SK-N-MC (cell line): ENCODE measurements at regions not wholly inside any gene's neighbourhood (a gene's known extent, or its start where the extent isn't known, plus 50 kb on each side); places are given as distances from the start of the nearest gene placed in this dataset.

Source experiments
- EZH2 ChIP-seq: fragments of 200-600 bp; sonication (generic); IDR thresholded peaks from one replicate; pipeline ENCODE4 v1.6.1; 2017; ENCODE audit warnings: antibody characterized with exemption
- FOXP2 ChIP-seq: optimal IDR thresholded peaks from 2 replicates; pipeline ENCODE3; 2011; ENCODE audit warnings: mild to moderate bottlenecking, moderate library complexity; ENCODE audit not compliant: insufficient read depth; ENCODE audit errors: extremely low read length, control extremely low read depth
- POLR2AphosphoS5 ChIP-seq: IDR thresholded peaks from 2 replicates; pipeline ENCODE4 v1.6.1; 2012; ENCODE audit warnings: mild to moderate bottlenecking, low read depth, low read length, borderline replicate concordance

DNA sequence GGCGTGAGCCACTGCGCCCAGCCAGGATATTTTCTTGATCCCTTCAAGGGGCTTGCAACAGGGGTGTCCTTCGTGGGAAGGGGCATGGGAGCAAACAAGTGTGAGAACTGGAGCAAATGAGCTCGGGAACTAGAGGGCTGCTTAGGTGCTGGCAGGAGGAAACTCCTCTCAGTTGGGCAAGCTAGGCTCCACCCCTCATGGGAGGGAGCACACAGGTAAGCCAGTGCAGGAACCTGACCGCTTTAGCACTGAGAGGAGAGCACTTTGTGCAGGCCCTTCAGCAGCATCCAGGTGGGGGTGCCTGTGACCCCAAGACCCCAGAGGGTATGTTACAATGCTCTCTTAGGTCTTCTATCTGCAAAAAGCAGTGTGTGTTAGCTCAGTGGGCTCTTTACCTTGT lies 755.4 kb upstream of the MDGA2 start:
- TF ChIP-seq POLR2AphosphoS5 (no peak), EZH2 (no peak), FOXP2 (no peak)
